ENCODE measurements at regions not wholly inside any gene's neighbourhood (a gene's known extent, or its start where the extent isn't known, plus 50 kb on each side); places are given as distances from the start of the nearest gene placed in this dataset.

GRCh38 chr1:29574871-29575270 is 338.5 kb downstream of the PTPRU start:
- TF ChIP-seq, protein P1, sequence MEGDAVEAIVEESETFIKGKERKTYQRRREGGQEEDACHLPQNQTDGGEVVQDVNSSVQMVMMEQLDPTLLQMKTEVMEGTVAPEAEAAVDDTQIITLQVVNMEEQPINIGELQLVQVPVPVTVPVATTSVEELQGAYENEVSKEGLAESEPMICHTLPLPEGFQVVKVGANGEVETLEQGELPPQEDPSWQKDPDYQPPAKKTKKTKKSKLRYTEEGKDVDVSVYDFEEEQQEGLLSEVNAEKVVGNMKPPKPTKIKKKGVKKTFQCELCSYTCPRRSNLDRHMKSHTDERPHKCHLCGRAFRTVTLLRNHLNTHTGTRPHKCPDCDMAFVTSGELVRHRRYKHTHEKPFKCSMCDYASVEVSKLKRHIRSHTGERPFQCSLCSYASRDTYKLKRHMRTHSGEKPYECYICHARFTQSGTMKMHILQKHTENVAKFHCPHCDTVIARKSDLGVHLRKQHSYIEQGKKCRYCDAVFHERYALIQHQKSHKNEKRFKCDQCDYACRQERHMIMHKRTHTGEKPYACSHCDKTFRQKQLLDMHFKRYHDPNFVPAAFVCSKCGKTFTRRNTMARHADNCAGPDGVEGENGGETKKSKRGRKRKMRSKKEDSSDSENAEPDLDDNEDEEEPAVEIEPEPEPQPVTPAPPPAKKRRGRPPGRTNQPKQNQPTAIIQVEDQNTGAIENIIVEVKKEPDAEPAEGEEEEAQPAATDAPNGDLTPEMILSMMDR (conservative IDR thresholded peaks at IDR 0.05; ENCODE audit: low read length): no peak
- no peak for TF ChIP-seq EZH2phosphoT487 (IDR thresholded peaks at IDR 0.05; ENCODE audit: borderline replicate concordance)
